ENCODE measurements at regions not wholly inside any gene's neighbourhood (a gene's known extent, or its start where the extent isn't known, plus 50 kb on each side); places are given as distances from the start of the nearest gene placed in this dataset.

- no peak for TF ChIP-seq EZH2 (IDR thresholded peaks at IDR 0.05; ENCODE audit: insufficient read depth, low read length)
- TF ChIP-seq, protein P1, sequence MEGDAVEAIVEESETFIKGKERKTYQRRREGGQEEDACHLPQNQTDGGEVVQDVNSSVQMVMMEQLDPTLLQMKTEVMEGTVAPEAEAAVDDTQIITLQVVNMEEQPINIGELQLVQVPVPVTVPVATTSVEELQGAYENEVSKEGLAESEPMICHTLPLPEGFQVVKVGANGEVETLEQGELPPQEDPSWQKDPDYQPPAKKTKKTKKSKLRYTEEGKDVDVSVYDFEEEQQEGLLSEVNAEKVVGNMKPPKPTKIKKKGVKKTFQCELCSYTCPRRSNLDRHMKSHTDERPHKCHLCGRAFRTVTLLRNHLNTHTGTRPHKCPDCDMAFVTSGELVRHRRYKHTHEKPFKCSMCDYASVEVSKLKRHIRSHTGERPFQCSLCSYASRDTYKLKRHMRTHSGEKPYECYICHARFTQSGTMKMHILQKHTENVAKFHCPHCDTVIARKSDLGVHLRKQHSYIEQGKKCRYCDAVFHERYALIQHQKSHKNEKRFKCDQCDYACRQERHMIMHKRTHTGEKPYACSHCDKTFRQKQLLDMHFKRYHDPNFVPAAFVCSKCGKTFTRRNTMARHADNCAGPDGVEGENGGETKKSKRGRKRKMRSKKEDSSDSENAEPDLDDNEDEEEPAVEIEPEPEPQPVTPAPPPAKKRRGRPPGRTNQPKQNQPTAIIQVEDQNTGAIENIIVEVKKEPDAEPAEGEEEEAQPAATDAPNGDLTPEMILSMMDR (IDR thresholded peaks at IDR 0.05; ENCODE audit: insufficient read depth, low read depth, low read length) = no peak
Observed at GRCh38 chr14:100399052-100399849, 76.1 kb downstream of the SLC25A47 start.
